Left ventricle myocardium inferior (tissue), 1 donor: ENCODE measurements at regions not wholly inside any gene's neighbourhood (a gene's known extent, or its start where the extent isn't known, plus 50 kb on each side); places are given as distances from the start of the nearest gene placed in this dataset.

Source experiments
- DNase-seq: peaks from one replicate; pipeline ENCODE4 v3.0.0-alpha.2; 2020
- H3K27ac ChIP-seq: fragments of 200-600 bp; replicated peaks from 2 replicates; pipeline ENCODE4 v1.8.0; 2021
- H3K27me3 ChIP-seq: fragments of 200-600 bp; 2 replicates; pipeline ENCODE4 v1.8.0; 2021; ENCODE audit warnings: low read depth
- H3K36me3 ChIP-seq: fragments of 200-600 bp; 2 replicates; pipeline ENCODE4 v1.8.0; 2021
- H3K4me1 ChIP-seq: fragments of 200-600 bp; 2 replicates; pipeline ENCODE4 v1.8.0; 2021
- H3K4me3 ChIP-seq: fragments of 200-600 bp; 2 replicates; pipeline ENCODE4 v1.8.0; 2021; ENCODE audit warnings: mild to moderate bottlenecking, moderate library complexity
- H3K9me3 ChIP-seq: fragments of 200-600 bp; replicated peaks from 2 replicates; pipeline ENCODE4 v1.8.0; 2021
- CTCF ChIP-seq: fragments of 200-600 bp; IDR thresholded peaks from 2 replicates; pipeline ENCODE4 v1.8.0; 2021; ENCODE audit warnings: antibody characterized with exemption, mild to moderate bottlenecking, borderline replicate concordance
- intact Hi-C: fragments of 100-400 bp; cut with micrococcal nuclease; formaldehyde crosslinking; loops from one replicate; pipeline ENCODE4 v1.11.0; 2022
- donor health status: DM: no; HTN: yes; CAD: no; lungs with severe emphysema.

- Histone ChIP-seq H3K27ac (no peak overlapping the region), H3K4me1 (no peaks in the 10 kb centered on the region), H3K27me3 (no peaks in the 10 kb centered on the region), H3K9me3 (no peaks in the 10 kb centered on the region), H3K4me3 (no peak overlapping the region), H3K36me3 (no peaks in the 10 kb centered on the region)
- intact Hi-C loops, result no loop called here
- TF ChIP-seq CTCF, result no peak
- DNase-seq, result no peak
Observed at GRCh38 chr12:61860451-61860850, 399.8 kb upstream of the USP15 start.

GRCh38 chr12:61862986-61863385, 397.2 kb upstream of the USP15 start:
- Histone ChIP-seq H3K9me3 (no peaks in the 10 kb centered on the region), H3K4me3 (no peak overlapping the region), H3K36me3 (no peaks in the 10 kb centered on the region), H3K4me1 (no peaks in the 10 kb centered on the region), H3K27ac (no peak overlapping the region), H3K27me3 (no peaks in the 10 kb centered on the region)
- no peak for TF ChIP-seq CTCF
- intact Hi-C loops, result no loop called here
- DNase-seq, result no peak

- TF ChIP-seq CTCF, result no peak
- Histone ChIP-seq H3K36me3 (no peaks in the 10 kb centered on the region), H3K4me1 (no peaks in the 10 kb centered on the region), H3K27ac (no peak overlapping the region), H3K4me3 (no peak overlapping the region), H3K9me3 (no peaks in the 10 kb centered on the region), H3K27me3 (no peaks in the 10 kb centered on the region)
- intact Hi-C loops, result no loop called here
- no peak for DNase-seq
Observed at GRCh38 chr12:61863811-61864210, 396.4 kb upstream of the USP15 start.

GRCh38 chr12:61869796-61870195, 390.4 kb upstream of the USP15 start:
- H3K27me3 ChIP-seq, result no peaks in the 10 kb centered on the region
- no peak for TF ChIP-seq CTCF
- intact Hi-C loops, result no loop called here
- H3K36me3 ChIP-seq, result no peaks in the 10 kb centered on the region
- no peak overlapping the region for H3K27ac ChIP-seq
- DNase-seq, result no peak
- H3K4me1 ChIP-seq, result no peaks in the 10 kb centered on the region
- no peaks in the 10 kb centered on the region for H3K9me3 ChIP-seq
- H3K4me3 ChIP-seq, result no peak overlapping the region

GRCh38 chr12:61870658-61871484, 389.3 kb upstream of the USP15 start:
- Histone ChIP-seq H3K4me1 (no peaks in the 10 kb centered on the region), H3K27ac (no peak overlapping the region), H3K36me3 (no peaks in the 10 kb centered on the region), H3K27me3 (no peaks in the 10 kb centered on the region), H3K9me3 (no peaks in the 10 kb centered on the region), H3K4me3 (no peak overlapping the region)
- no peak for DNase-seq
- intact Hi-C loops, result no loop called here
- TF ChIP-seq CTCF, result no peak
